Smooth muscle cell (in vitro differentiated cells): ENCODE measurements at regions not wholly inside any gene's neighbourhood (a gene's known extent, or its start where the extent isn't known, plus 50 kb on each side); places are given as distances from the start of the nearest gene placed in this dataset.

ENCODE experiments used
- DNase-seq: peaks from one replicate; lab custom pipeline; 2025; ENCODE audit not compliant: unreplicated experiment; lab: John Stamatoyannopoulos, UW
- H2AFZ ChIP-seq: fragments of 200-600 bp; sonication (generic); 2 replicates; pipeline ENCODE4 v1.6.0; 2016; ENCODE audit warnings: antibody characterized with exemption, low read depth, mild to moderate bottlenecking
- H3F3A ChIP-seq: fragments of 200-600 bp; sonication (generic); 2 replicates; pipeline ENCODE4 v1.6.0; 2017; ENCODE audit warnings: antibody characterized with exemption, low read depth
- H3K27ac ChIP-seq: fragments of 200-600 bp; sonication (generic); 2 replicates; pipeline ENCODE4 v1.5.1; 2016; ENCODE audit warnings: low read depth, mild to moderate bottlenecking
- H3K27me3 ChIP-seq: fragments of 200-600 bp; sonication (generic); 2 replicates; pipeline ENCODE4 v1.6.1; 2016; ENCODE audit warnings: low read depth, mild to moderate bottlenecking
- H3K36me3 ChIP-seq: fragments of 200-600 bp; sonication (generic); 2 replicates; pipeline ENCODE4 v1.5.1; 2016; ENCODE audit warnings: low read depth
- H3K4me1 ChIP-seq: fragments of 200-600 bp; sonication (generic); 2 replicates; pipeline ENCODE4 v1.5.1; 2016; ENCODE audit warnings: low read depth
- H3K4me2 ChIP-seq: fragments of 200-600 bp; sonication (generic); 2 replicates; pipeline ENCODE4 v1.6.0; 2016; ENCODE audit warnings: mild to moderate bottlenecking
- H3K4me3 ChIP-seq: fragments of 200-600 bp; sonication (generic); 2 replicates; pipeline ENCODE4 v1.5.1; 2016; ENCODE audit warnings: mild to moderate bottlenecking
- H3K79me2 ChIP-seq: fragments of 200-600 bp; sonication (generic); 2 replicates; pipeline ENCODE4 v1.6.0; 2016; ENCODE audit warnings: low read depth, mild to moderate bottlenecking
- H3K9ac ChIP-seq: fragments of 200-600 bp; sonication (generic); 2 replicates; pipeline ENCODE4 v1.6.0; 2016; ENCODE audit warnings: low read depth
- H3K9me3 ChIP-seq: fragments of 200-600 bp; sonication (generic); replicated peaks from 2 replicates; pipeline ENCODE4 v1.5.1; 2016; ENCODE audit warnings: low read depth
- H4K20me1 ChIP-seq: fragments of 200-600 bp; sonication (generic); 2 replicates; pipeline ENCODE4 v1.6.0; 2016; ENCODE audit warnings: low read depth
- CTCF ChIP-seq: fragments of 200-600 bp; sonication (generic); IDR thresholded peaks from 2 replicates; pipeline ENCODE4 v1.5.1; 2017; ENCODE audit warnings: borderline replicate concordance, mild to moderate bottlenecking, antibody characterized with exemption; ENCODE audit not compliant: insufficient read depth, poor library complexity, severe bottlenecking
- WGBS: methylation state at CpG from one replicate; pipeline ENCODE4 v1.1.7; 2016; ENCODE audit warnings: low lambda C conversion rate; 5-methylcytosine and 5-hydroxymethylcytosine counted together

DNA sequence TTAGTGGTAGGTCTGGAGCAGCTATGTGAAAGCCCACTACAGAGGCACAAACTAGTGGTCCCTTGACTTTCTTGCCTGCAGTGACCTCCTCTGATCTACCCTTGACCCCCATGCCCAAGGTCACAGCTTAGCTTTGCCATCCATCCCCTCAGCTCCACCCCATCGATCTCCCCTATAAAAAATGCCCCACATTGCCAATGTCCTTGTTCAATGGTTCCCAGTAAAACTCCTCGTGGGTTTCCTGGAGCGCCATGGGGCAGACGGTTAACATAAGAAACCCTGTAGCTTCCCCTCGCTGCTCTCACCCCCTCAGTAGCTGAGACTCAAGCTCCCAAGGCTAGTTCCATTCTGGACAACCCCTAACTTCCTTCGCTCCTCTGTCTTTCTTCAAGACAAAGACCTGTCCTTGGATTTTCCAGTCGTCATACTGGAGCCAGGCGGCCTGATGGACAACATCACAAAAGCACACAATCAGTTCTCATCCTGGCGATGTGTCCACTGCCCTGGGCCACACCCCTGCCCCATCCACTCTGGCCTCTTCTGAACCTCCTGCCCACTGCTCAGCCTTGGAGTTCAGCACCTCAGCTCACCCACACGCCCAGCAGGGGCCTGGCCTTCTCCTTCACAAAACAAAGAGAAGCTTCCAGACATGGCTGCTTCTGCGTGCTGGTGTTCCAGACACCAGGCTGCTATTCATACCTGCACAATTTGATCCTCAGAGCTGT is 1429.3 kb downstream of the BRD1 start:
- DNase-seq, result no peak
- no peaks in the 10 kb centered on the region for H4K20me1 ChIP-seq
- no peak for TF ChIP-seq CTCF
- H3K36me3 ChIP-seq, result no peaks in the 10 kb centered on the region
- H3K9ac ChIP-seq, result no peak overlapping the region
- H3K27me3 ChIP-seq, result no peaks in the 10 kb centered on the region
- H3K4me2 ChIP-seq, result no peak overlapping the region
- H3K79me2 ChIP-seq, result no peaks in the 10 kb centered on the region
- 93% methylated on average over 11 of the region's 11 CpGs for WGBS
- no peaks in the 10 kb centered on the region for H3K9me3 ChIP-seq
- no peak overlapping the region for H2AFZ ChIP-seq
- no peaks in the 10 kb centered on the region for H3F3A ChIP-seq
- no peak overlapping the region for H3K4me3 ChIP-seq
- no peak overlapping the region for H3K27ac ChIP-seq
- H3K4me1 ChIP-seq, result no peaks in the 10 kb centered on the region

DNA sequence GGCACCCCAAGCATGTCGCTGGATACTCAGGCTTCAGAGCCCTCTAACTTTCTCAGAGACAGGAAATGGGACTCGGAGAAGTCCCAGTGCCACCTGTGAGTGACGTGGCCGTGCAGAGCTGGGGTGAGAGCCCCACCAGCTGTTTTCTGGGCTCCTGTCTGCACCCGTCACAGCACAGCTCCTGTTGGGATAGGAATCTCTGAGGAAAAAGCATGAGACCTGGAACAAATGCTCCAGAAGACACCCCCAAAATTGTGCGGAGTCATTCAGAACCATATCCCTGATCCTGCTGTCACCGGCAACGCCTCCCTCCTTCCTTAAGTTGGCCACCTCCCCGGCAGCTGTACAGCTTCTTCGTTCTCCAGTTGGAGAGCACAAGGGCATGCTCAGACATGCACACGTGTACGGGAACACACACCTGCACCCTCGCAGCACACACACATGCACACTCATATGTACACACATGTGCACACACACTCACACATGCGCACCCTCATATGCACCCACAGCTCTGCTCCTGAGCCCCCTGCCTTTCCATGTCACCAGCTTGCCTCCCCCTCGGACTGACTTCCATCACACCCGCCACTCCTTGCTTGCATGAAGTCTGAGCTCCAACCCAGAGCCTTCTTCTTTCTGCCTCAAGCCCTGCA is 1430.0 kb downstream of the BRD1 start:
- Histone ChIP-seq H3F3A (no peaks in the 10 kb centered on the region), H3K9ac (no peak overlapping the region), H3K4me3 (no peak overlapping the region), H3K9me3 (no peaks in the 10 kb centered on the region), H3K36me3 (no peaks in the 10 kb centered on the region), H2AFZ (no peak overlapping the region), H4K20me1 (no peaks in the 10 kb centered on the region), H3K79me2 (no peaks in the 10 kb centered on the region), H3K27ac (no peak overlapping the region), H3K27me3 (no peaks in the 10 kb centered on the region), H3K4me1 (no peaks in the 10 kb centered on the region), H3K4me2 (no peak overlapping the region)
- TF ChIP-seq CTCF, result no peak
- no peak for DNase-seq
- 90% methylated on average over 16 of the region's 16 CpGs for WGBS

- Histone ChIP-seq H3F3A (no peaks in the 10 kb centered on the region), H3K4me1 (no peaks in the 10 kb centered on the region), H3K4me2 (no peak overlapping the region), H3K36me3 (no peaks in the 10 kb centered on the region), H3K4me3 (no peak overlapping the region), H3K9me3 (no peaks in the 10 kb centered on the region), H4K20me1 (no peaks in the 10 kb centered on the region), H3K9ac (no peak overlapping the region), H3K79me2 (no peaks in the 10 kb centered on the region), H3K27me3 (no peaks in the 10 kb centered on the region), H3K27ac (no peak overlapping the region), H2AFZ (no peak overlapping the region)
- no peak for DNase-seq
- no peak for TF ChIP-seq CTCF
- 89% methylated on average over 31 of the region's 31 CpGs for WGBS
Measured at GRCh38 chr22:48396785-48397530, 1430.7 kb downstream of the BRD1 start.
